ENCODE measurements at regions not wholly inside any gene's neighbourhood (a gene's known extent, or its start where the extent isn't known, plus 50 kb on each side); places are given as distances from the start of the nearest gene placed in this dataset.

- peak; percentile 7 for DNase-seq (ENCODE audit: low read depth)
Observed at GRCh38 chr10:126783806-126784557, 113.5 kb upstream of the C10orf90 start.

DNA sequence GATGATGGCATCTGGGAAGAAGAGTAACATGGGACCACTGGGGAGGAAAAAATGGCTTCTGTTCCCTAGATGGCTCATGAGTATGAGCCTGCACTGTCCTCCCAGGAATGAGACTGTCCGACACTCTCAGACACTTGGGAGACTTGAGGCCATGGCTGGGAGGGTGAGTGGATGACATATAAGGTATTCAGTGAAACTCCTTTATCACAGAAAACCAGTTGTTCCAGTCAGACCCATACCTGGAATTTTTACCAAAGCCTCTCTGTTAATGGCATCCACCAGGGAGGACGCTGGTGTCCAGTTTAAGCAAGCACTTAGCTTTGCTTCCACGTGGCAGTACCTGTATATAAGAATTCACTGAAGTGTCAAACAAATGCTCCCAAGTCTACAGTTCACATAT is 116.7 kb upstream of the C10orf90 start:
- DNase-seq (ENCODE audit: low read depth), result no peak

DNA sequence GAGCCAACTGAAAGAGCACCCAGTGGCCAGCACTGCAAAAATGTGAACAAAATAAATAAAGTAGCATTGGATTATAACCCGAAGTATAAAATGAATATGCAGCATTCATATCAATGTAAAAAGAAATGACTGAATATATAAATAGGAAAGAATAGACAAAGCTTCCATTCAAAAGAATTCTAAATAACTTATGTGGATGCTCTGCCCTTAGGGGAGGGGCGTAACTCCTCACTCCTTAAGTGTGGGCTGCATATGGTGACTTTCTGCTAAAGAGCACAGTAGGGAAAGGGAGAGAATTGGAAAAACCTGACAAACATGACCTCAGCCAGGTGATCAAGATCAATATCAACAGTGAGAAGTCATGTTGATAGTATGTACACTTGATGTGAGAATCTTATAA is 109.9 kb upstream of the DOCK1 start:
- no peak for DNase-seq (ENCODE audit: low read depth)

- DNase-seq (ENCODE audit: low read depth), result no peak
Observed at GRCh38 chr10:126798649-126799048, 106.6 kb upstream of the DOCK1 start.

DNA sequence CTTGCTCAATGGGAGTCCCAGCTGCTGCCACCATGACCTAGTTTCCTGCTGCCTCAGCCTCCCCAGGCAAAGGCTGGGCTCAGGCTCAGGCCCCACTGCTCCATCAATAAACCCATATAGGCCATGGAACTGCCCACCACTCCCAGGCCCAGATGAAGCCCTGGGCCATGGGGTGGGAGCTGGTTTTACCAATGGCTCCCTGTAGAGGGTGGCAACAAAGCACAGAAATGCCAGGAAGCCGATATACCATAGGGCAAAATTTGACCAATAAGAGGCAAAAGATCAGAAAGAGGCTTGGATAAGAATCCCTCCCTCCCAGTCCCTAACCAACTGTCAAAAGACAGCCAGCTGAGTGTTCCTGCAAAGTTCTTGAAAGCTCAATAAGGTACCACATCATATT is 101.8 kb upstream of the DOCK1 start:
- peak; percentile 4 for DNase-seq (ENCODE audit: low read depth)

GRCh38 chr10:126804396-126804795 is 100.8 kb upstream of the DOCK1 start:
- DNase-seq (ENCODE audit: low read depth), result no peak

GRCh38 chr10:126806498-126806897 is 98.7 kb upstream of the DOCK1 start:
- no peak for DNase-seq (ENCODE audit: low read depth)

GRCh38 chr10:126806991-126807702 is 98.1 kb upstream of the DOCK1 start:
- DNase-seq (ENCODE audit: low read depth), result no peak

- DNase-seq (ENCODE audit: low read depth), result no peak
Observed at GRCh38 chr10:126808103-126808502, 97.1 kb upstream of the DOCK1 start.

GRCh38 chr10:126813432-126813831 is 91.8 kb upstream of the DOCK1 start:
- no peak for DNase-seq (ENCODE audit: low read depth)

DNA sequence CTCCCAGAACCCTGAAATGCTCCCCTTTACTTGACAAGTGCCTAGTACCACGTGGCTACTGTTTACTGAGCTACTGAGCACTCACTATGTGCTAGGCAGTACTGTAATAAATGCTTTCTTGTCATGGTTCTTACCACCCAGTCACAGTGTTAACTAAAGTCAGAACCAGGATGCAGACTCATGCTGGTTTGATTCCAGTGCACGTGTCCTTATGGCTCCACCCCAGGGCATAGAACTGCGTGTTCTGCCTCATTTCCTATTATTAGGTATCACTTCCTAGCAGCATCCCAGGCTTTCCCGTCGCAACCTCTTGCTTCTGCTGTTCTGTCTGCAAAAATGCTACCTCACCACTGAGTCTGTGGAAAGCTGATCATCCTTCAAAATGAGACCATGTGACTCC is 71.7 kb upstream of the DOCK1 start:
- DNase-seq (ENCODE audit: low read depth), result no peak

DNA sequence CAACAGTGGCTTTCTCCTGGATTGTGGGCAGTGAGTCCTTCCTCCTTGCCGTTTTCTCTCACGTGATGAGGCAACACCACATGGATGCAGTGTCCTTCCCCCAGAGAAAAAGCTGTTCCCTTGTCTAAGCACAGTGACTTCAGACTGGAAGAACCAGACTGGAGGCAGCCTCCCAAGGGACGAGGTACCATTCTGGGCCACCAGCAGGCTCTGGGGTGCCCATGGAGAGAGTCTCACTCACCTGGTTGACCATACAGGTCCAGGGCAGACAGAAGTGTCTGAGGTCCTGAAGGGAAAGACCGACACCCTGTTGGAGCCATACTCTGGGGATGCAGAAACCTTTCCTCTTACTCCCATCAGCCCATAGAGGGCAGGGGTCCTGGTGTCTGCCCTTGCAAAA is 69.2 kb upstream of the DOCK1 start:
- DNase-seq (ENCODE audit: low read depth), result no peak

DNA sequence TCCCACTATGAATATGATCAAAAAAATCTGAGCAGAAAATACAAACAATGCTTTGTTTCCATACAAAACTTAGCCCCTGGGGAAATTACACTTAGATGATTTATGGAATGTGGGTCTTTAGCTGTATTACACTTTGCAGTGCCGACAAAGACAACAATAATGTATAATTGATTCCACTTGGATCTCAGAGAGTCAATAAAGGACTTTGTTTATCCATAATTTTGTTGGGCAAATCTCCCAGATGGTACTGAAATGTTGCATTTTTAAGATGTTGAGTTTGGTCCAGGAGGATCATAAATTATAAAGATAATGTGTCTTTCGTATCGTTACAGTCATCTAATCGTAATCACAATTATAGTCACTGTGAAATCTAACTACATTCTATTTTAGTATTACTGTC is 66.9 kb upstream of the DOCK1 start:
- no peak for DNase-seq (ENCODE audit: low read depth)

DNA sequence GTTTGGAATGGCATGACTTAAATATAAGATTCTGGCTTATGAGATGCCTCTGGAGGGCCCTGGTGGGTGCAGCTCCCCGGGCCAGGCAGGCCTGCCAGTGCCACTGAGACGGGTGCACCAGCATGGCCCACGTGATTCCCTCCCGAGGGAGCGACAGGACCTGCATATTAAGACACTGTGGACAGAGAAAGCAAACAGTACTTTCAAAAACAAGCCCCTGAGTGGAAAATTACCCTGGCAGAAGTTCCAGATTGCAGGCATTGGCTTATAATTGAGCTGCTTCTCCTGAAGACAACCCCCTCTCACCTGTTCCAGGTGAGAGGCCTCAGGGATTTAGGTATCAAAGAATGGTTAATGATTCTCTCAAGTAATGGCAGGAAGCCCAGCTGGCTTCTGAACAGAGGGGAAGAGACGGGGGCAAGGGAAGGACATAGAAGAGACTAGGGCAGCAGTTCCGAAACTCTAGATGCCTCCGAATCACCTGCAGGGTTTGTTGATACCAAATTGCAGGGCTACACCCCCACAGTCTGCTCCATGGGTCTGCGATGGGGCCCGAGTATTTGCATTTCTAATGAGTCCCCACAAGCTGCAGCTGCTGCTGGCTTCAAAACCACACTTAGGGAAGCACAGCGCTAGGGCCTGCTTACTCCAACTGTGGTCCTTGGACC is 66.0 kb upstream of the DOCK1 start:
- no peak for DNase-seq (ENCODE audit: low read depth)

DNA sequence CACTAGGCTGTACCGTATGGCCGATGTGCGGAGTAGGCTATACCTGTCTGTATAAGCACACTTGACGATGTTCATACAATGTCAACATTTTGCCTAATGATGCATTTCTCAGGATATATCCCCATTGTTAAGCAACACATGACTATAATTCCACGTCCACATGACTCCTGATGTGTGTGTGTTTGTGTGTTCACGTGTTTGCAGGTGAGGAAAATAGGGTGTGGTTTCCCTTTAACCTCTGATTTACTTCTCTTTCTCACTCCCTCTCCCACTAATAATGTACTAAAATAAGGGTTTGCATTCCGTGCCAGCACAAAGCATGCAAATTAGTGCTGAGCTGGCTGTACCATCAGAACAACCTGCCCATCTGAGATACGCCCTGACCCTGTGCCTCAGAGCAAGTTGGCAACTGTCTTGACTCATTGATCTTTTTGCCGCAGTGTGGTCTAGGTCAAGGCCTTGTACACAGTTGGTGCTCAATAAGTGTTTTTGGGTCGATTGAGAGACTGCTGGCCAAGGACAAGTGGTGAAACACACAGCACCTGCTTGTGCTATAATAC is 64.6 kb upstream of the DOCK1 start:
- DNase-seq (ENCODE audit: low read depth), result no peak

GRCh38 chr10:126841341-126841895 is 63.8 kb upstream of the DOCK1 start:
- DNase-seq (ENCODE audit: low read depth), result no peak

DNA sequence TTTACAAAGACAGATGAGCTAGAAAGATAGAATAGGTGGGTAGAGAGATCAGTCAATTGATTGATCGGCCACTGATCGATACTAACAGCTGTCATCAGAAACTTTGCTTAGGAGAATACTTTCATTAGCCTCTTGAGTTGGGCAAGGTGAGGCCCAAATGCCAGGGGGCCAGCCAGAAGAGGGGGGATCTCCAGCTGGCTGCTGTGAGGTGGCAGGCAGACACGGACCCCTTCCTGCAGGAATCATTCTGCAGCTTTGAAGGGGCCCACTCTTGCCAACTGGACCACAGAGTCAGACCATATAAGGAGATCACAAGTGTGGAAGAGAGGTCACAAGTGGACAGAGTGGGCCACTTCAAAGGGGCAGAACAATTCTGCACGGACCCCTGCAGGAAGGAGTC is 62.9 kb upstream of the DOCK1 start:
- no peak for DNase-seq (ENCODE audit: low read depth)

DNA sequence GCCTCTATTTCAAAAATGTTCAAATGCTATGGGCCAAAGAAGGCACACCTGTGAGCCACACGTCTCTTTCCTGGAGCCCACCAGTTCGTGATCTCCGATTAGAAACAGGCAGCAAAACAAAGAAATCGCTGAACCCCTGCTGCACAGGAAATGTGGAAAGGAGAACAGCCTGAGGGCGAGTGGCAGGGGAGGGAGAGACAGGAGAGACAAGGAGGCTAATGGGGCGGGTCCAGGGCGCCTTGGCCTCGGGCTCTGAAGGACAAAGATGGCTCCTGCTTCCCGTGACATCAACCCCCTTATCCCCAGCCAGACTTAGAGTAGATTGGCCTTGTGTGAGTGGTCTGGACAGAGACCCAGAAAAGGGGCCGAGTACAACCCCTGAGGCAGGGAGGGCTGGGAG is 62.4 kb upstream of the DOCK1 start:
- DNase-seq (ENCODE audit: low read depth), result no peak

DNA sequence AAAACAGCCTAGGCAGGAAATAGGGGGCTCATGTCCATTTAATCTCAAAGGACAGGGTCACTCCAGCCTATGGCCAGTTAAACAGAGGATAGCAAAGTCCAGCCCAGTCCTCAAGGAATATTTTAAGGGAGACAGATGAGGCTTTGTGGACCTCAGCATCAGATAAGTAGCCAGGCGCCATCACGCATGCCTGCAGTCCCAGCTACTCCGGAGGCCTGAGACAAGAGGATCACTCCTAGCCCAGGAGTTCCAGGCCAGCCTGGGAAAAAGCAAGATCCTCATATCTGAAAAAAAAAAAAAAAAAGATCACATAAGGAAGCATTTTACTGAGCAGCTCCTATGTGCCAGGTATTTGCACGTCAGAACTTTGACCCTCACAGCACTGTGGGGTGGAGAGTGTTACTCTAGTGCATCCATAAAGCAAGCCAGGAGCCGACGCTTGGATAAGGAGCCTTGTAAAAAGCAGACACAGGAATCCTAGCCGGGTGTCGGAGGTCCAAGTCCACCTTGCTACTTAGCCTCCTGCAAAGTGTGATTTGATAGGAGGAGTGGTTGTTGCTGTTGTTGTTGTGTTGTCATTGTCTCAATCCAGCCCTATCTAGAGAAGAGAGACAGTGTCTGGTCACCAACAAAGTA is 61.8 kb upstream of the DOCK1 start:
- no peak for DNase-seq (ENCODE audit: low read depth)

DNA sequence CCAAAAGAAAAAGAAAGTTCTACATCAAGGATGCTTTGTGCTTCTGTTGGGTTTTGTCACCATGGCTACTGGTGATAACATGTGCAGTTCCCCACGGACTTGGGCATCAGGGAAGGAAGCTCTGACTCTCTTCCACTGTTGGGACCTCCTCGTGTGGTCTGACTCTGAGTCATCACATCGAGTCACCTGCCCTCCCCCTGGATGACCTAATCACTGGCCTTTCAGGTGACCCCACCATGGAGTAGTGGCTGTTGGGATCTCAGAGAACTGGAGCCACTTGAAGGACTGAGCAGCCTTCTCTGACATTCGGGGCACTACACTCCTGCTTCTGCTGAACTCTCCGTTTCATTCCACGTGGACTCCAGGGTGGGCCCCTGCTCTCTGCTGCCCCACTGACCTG is 60.8 kb upstream of the DOCK1 start:
- DNase-seq (ENCODE audit: low read depth), result peak; percentile 3

DNA sequence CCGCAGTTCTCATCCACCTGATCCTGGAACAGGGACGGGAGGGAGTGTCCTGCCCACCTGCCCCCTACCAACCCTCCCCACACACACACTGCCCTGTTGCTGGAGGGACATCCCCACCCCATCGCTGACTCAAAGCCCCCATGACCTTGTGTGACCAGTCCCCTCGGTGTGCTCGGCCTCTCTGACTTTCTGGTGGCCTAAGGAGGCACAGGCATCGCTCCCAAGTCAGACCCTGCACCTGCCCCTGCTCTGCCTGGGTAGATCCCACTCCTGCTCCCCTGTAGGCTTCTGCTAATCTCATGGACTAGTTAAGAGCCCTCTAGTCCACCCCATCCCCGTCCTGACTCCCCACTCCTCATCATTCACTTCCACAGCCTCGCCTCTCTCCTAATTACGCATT is 58.8 kb upstream of the DOCK1 start:
- DNase-seq (ENCODE audit: low read depth), result no peak

DNA sequence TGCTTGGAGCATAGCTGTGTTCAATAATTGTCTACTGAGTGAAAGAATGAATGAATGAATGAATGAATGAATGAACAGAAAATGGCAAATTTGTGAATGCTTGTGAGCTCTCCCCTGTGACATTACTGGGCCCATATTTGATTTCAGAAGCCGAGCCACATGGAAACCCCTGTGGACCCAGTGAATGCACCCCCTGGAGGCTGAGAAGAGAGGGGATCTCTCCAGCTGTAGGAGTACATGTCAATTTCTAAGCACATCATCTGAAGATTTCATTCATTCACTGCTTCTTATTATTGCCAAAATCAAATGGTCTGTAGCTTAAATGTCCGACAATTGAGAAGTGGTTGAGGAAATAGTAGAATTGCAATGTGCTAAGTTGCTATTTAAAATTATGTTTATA is 58.3 kb upstream of the DOCK1 start:
- no peak for DNase-seq (ENCODE audit: low read depth)

Data from EH (cell line).